GM19372 (cell line): ENCODE measurements at regions not wholly inside any gene's neighbourhood (a gene's known extent, or its start where the extent isn't known, plus 50 kb on each side); places are given as distances from the start of the nearest gene placed in this dataset.
"Not testable (repeated sequence)": the region's sequence is repeated elsewhere in the genome, so short reads cannot be mapped to it uniquely, and the experiment has no call there.

Experiments used
- ATAC-seq: cut with Tn5 transposase; IDR thresholded peaks from one replicate; pipeline ENCODE4 v1.9.1; 2021; ENCODE audit warnings: mild to moderate bottlenecking, low read depth, moderate library complexity; ENCODE audit not compliant: unreplicated experiment

- no peak for ATAC-seq
Observed at GRCh38 chr4:10281996-10282395, 165.4 kb upstream of the WDR1 start.

GRCh38 chr4:10279261-10279660 lies 162.7 kb upstream of the WDR1 start:
- ATAC-seq = no peak

GRCh38 chr4:10278071-10278470 lies 161.5 kb upstream of the WDR1 start:
- no peak for ATAC-seq

GRCh38 chr4:10276152-10276551 lies 159.6 kb upstream of the WDR1 start:
- no peak for ATAC-seq

GRCh38 chr4:10275696-10276095 lies 159.1 kb upstream of the WDR1 start:
- ATAC-seq = no peak

- ATAC-seq = no peak
Observed at GRCh38 chr4:10273030-10273429, 156.4 kb upstream of the WDR1 start.

GRCh38 chr4:10272511-10272910 lies 155.9 kb upstream of the WDR1 start:
- ATAC-seq = no peak

- ATAC-seq = no peak
Observed at GRCh38 chr4:10267066-10267465, 150.5 kb upstream of the WDR1 start.

GRCh38 chr4:10260777-10261176 lies 144.2 kb upstream of the WDR1 start:
- ATAC-seq = no peak

GRCh38 chr4:10259976-10260375 lies 143.4 kb upstream of the WDR1 start:
- ATAC-seq = no peak

- ATAC-seq = no peak
Observed at GRCh38 chr4:10256203-10256602, 139.6 kb upstream of the WDR1 start.

- no peak for ATAC-seq
Observed at GRCh38 chr4:10253765-10254164, 137.2 kb upstream of the WDR1 start.

- ATAC-seq = no peak
Observed at GRCh38 chr4:10245751-10246150, 129.2 kb upstream of the WDR1 start.

GRCh38 chr4:10243856-10244255 lies 127.3 kb upstream of the WDR1 start:
- ATAC-seq = no peak

- no peak for ATAC-seq
Observed at GRCh38 chr4:10240691-10241090, 124.1 kb upstream of the WDR1 start.

- ATAC-seq = no peak
Observed at GRCh38 chr4:10239982-10240654, 123.5 kb upstream of the WDR1 start.

- no peak for ATAC-seq
Observed at GRCh38 chr4:10237131-10237530, 120.5 kb upstream of the WDR1 start.

GRCh38 chr4:10232114-10232513 lies 115.5 kb upstream of the WDR1 start:
- ATAC-seq = no peak

GRCh38 chr4:10226756-10227155 lies 110.2 kb upstream of the WDR1 start:
- ATAC-seq = no peak

GRCh38 chr4:10225096-10225495 lies 108.5 kb upstream of the WDR1 start:
- no peak for ATAC-seq

GRCh38 chr4:10223782-10224181 lies 107.2 kb upstream of the WDR1 start:
- ATAC-seq = no peak

- not testable (repeated sequence) for ATAC-seq
Observed at GRCh38 chr4:10213481-10213880, 96.9 kb upstream of the WDR1 start.

GRCh38 chr4:10212901-10213300 lies 96.3 kb upstream of the WDR1 start:
- ATAC-seq = no peak
